ENCODE measurements at regions not wholly inside any gene's neighbourhood (a gene's known extent, or its start where the extent isn't known, plus 50 kb on each side); places are given as distances from the start of the nearest gene placed in this dataset.

GRCh38 chr3:14277557-14277956, 98.9 kb downstream of the LSM3 start:
- Histone ChIP-seq H3K4me2 (ENCODE audit: insufficient read depth, insufficient read length, low read length) (no peak overlapping the region), H4K8ac (replicated peaks; ENCODE audit: insufficient read length, low read depth, low read length) (no peak overlapping the region), H3K56ac (ENCODE audit: insufficient read length, low read depth, low read length) (no peak overlapping the region), H3K14ac (ENCODE audit: insufficient read depth, low read length) (no peak overlapping the region), H3K9me3 (ENCODE audit: control insufficient read depth, low read depth, low read length) (no peaks in the 10 kb centered on the region), H3K9ac (ENCODE audit: extremely low read depth, insufficient read length, low read length) (no peak overlapping the region), H3T11ph (ENCODE audit: low read length) (no peak overlapping the region), H4K20me1 (ENCODE audit: control insufficient read depth, insufficient read depth, insufficient read length) (no peaks in the 10 kb centered on the region), H2BK20ac (ENCODE audit: low read depth, low read length, poor library complexity, severe bottlenecking) (no peak overlapping the region), H3K27me3 (ENCODE audit: insufficient read depth, low read length) (no peaks in the 10 kb centered on the region), H3K23me2 (ENCODE audit: insufficient read length, low read depth, low read length, poor library complexity, severe bottlenecking) (no peaks in the 10 kb centered on the region), H2BK12ac (ENCODE audit: insufficient read length, low read depth, low read length) (no peak overlapping the region), H3K4me1 (ENCODE audit: insufficient read depth, low read length) (peaks cover 2% of the 10 kb centered on the region; the same call in 1 of the 2 replicates), H2AK5ac (ENCODE audit: insufficient read length, low read length) (no peak overlapping the region), H3K79me1 (ENCODE audit: insufficient read depth, low read depth, low read length, poor library complexity, severe bottlenecking) (no peaks in the 10 kb centered on the region), H4K5ac (ENCODE audit: insufficient read length, low read depth, low read length) (no peak overlapping the region), H2BK5ac (ENCODE audit: insufficient read length, low read length) (no peak overlapping the region), H3K4ac (ENCODE audit: low read depth, low read length) (no peak overlapping the region), H4K91ac (ENCODE audit: insufficient read length, low read depth, low read length) (no peak overlapping the region), H3K27ac (ENCODE audit: insufficient read length, low read depth, low read length) (no peak overlapping the region), H2BK120ac (ENCODE audit: low read depth, low read length, poor library complexity, severe bottlenecking) (no peak overlapping the region), H3K18ac (ENCODE audit: insufficient read length, low read depth, low read length) (no peak overlapping the region), H2AFZ (ENCODE audit: low read length) (no peak overlapping the region), H3K79me2 (ENCODE audit: insufficient read depth, low read length) (no peaks in the 10 kb centered on the region), H3K23ac (ENCODE audit: insufficient read length, low read depth, low read length) (no peak overlapping the region), H2BK15ac (ENCODE audit: low read depth, low read length) (no peak overlapping the region)
- no peak for TF ChIP-seq CTCF (conservative IDR thresholded peaks at IDR 0.05)
- H3K4me1 Mint-ChIP-seq, result peaks cover 67 to 69% of the 10 kb centered on the region in 2 experiments
- H3K9me3 Mint-ChIP-seq, result no peaks in the 10 kb centered on the region; a peak in 1 of 5 replicates
- no peaks in the 10 kb centered on the region for H3K36me3 Mint-ChIP-seq (ENCODE audit: insufficient read depth in 1 of 3, low read depth in 3 of 3)
- H3K4me3 Mint-ChIP-seq, result no peak overlapping the region
- no peak overlapping the region; a peak in 1 of 7 replicates for H3K27ac Mint-ChIP-seq
- no peaks in the 10 kb centered on the region; the same call in 1 of the 2 replicates for H3K27me3 Mint-ChIP-seq (ENCODE audit: low read depth)
- DNase-seq, result no peak
- no CpG with 5 or more reads among the region's 5 CpGs for WGBS (ENCODE audit: extremely low coverage, insufficient read length, low lambda C conversion rate)
